Spleen (tissue), 7 donors: ENCODE measurements at regions not wholly inside any gene's neighbourhood (a gene's known extent, or its start where the extent isn't known, plus 50 kb on each side); places are given as distances from the start of the nearest gene placed in this dataset.

ENCODE experiments used
- CTCF ChIP-seq, 11 experiments: fragments of 200-600 bp in 7 of 11; fragments of 450-650 bp in 4 of 11; sonication (generic) in 4 of 11; IDR thresholded peaks in 8 of 11; conservative IDR thresholded peaks in 3 of 11; 1 replicate in 7 of 11; 2 replicates in 4 of 11; pipeline versions ENCODE4 v1.4.0 to v1.8.0; 2016 to 2021; ENCODE audit warnings: antibody characterized with exemption in 11 of 11, inconsistent platforms in 4 of 11, mild to moderate bottlenecking in 1 of 11
- POLR2AphosphoS5 ChIP-seq, 3 donors: sonication (generic); formaldehyde crosslinking; IDR thresholded peaks; one replicate each; pipeline ENCODE4 v1.5.1; 2017; ENCODE audit warnings: antibody characterized with exemption in 3 of 3
- donor health status: DM: no; HTN: no; CAD: no; lungs with moderate emphysema.
- donor health status: DM: no; HTN: no; CAD: no.
- donor health status: DM: no; HTN: no; CAD: no.

GRCh38 chr3:1677576-1678156, 421.0 kb upstream of the CNTN4 start:
- TF ChIP-seq CTCF (IDR thresholded peaks at IDR 0.05 in 8 of 11, conservative IDR thresholded peaks at IDR 0.05 in 3 of 11) (no peak), POLR2AphosphoS5 (IDR thresholded peaks at IDR 0.05) (no peak)
